GM12878 (cell line): ENCODE measurements at regions not wholly inside any gene's neighbourhood (a gene's known extent, or its start where the extent isn't known, plus 50 kb on each side); places are given as distances from the start of the nearest gene placed in this dataset.

Experiments
- ATAC-seq: fragments of 200-7000 bp; cut with Tn5 transposase; 3 replicates; pipeline ENCODE4 v1.9.1; 2020; ENCODE audit warnings: mild to moderate bottlenecking, moderate library complexity
- BruUV-seq: library from RNA; stranded (reverse); fragments of 400-500 nt; replicated peaks from 2 replicates; lab custom pipeline; 2021; lab: Mats Ljungman, UMichigan
- CTCF ChIA-PET: fragments of 300-600 bp; sonication (Branson Sonifier 250); formaldehyde crosslinking; extraction: SDS; loops from one replicate; lab custom pipeline; 2021; ENCODE audit warnings: inconsistent platforms; lab: Yijun Ruan, JAX
- POLR2A ChIA-PET: fragments of 350-600 bp; formaldehyde crosslinking; extraction: SDS; loops from one replicate; lab custom pipeline; 2021; ENCODE audit warnings: inconsistent platforms; lab: Charles Lee
- RAD21 ChIA-PET: fragments of 300-600 bp; sonication (Branson Sonifier 250); formaldehyde crosslinking; loops from one replicate; lab custom pipeline; 2023; ENCODE audit warnings: antibody characterized with exemption; ENCODE audit not compliant: unreplicated experiment; lab: Charles Lee
- SMC1A ChIA-PET: fragments of 300-600 bp; sonication (Branson Sonifier 250); formaldehyde crosslinking; loops from one replicate; lab custom pipeline; 2023; ENCODE audit not compliant: unreplicated experiment, uncharacterized antibody; lab: Charles Lee
- DNase-seq: peaks from one replicate; pipeline ENCODE4 v3.0.0-alpha.2; 2011; ENCODE audit warnings: low read depth, low spot score
- FAIRE-seq: peaks from 3 replicates; lab custom pipeline; 2011; peaks lifted over from hg19 to GRCh38; lab: Jason Lieb, UNC
- H2AFZ ChIP-seq: 2 replicates; pipeline ENCODE4 v1.6.0; 2011; ENCODE audit warnings: low read depth, low read length, control low read depth; ENCODE audit not compliant: control insufficient read depth
- H3K27ac ChIP-seq: 2 replicates; pipeline ENCODE4 v1.5.1; 2011; ENCODE audit warnings: control low read depth; ENCODE audit not compliant: control insufficient read depth, insufficient read depth
- H3K27me3 ChIP-seq, 2 experiments: replicated peaks in 1 of 2; 2 replicates each; pipeline versions ENCODE4 v1.6.0 to v1.6.1; 2011; ENCODE audit warnings: low read length in 1 of 2; ENCODE audit not compliant: control insufficient read depth in 2 of 2, insufficient read depth in 2 of 2
- H3K36me3 ChIP-seq, 2 experiments: 2 replicates each; pipeline ENCODE4 v1.5.1; 2011; ENCODE audit warnings: low read length in 1 of 2; ENCODE audit not compliant: control insufficient read depth in 2 of 2, insufficient read depth in 2 of 2
- H3K4me1 ChIP-seq: 2 replicates; pipeline ENCODE4 v1.6.1; 2011; ENCODE audit warnings: mild to moderate bottlenecking, low read length, moderate library complexity, mixed read lengths; ENCODE audit not compliant: control insufficient read depth, insufficient read depth
- H3K4me2 ChIP-seq: 2 replicates; pipeline ENCODE4 v1.6.0; 2011; ENCODE audit warnings: control low read depth; ENCODE audit not compliant: control insufficient read depth, insufficient read depth
- H3K4me3 ChIP-seq: fragments of 200-600 bp; sonication (generic); 2 replicates; pipeline ENCODE4 v1.5.1; 2016
- H3K79me2 ChIP-seq: 2 replicates; pipeline ENCODE4 v1.6.0; 2011; ENCODE audit warnings: low read length; ENCODE audit not compliant: control insufficient read depth, insufficient read depth
- H3K9ac ChIP-seq: 2 replicates; pipeline ENCODE4 v1.8.0; 2011; ENCODE audit warnings: low read length, control low read depth, mixed read lengths; ENCODE audit not compliant: control insufficient read depth, insufficient read depth
- H3K9me3 ChIP-seq: replicated peaks from 3 replicates; pipeline ENCODE4 v1.5.1; 2011; ENCODE audit warnings: mild to moderate bottlenecking, low read length; ENCODE audit not compliant: control insufficient read depth, insufficient read depth
- H4K20me1 ChIP-seq: 2 replicates; pipeline ENCODE4 v1.6.0; 2011; ENCODE audit not compliant: control insufficient read depth, insufficient read depth
- CBX3 ChIP-seq: fragments of 200-600 bp; sonication (generic); IDR thresholded peaks from 2 replicates; pipeline ENCODE4 v1.6.1; 2016; ENCODE audit warnings: low read depth, borderline replicate concordance
- CUX1 ChIP-seq: IDR thresholded peaks from 2 replicates; pipeline ENCODE4 v1.6.1; 2012; ENCODE audit warnings: improper control_type of control experiment, low read depth, low read length; ENCODE audit not compliant: insufficient replicate concordance
- GABPA ChIP-seq: IDR thresholded peaks from 2 replicates; pipeline ENCODE4 v1.6.1; 2014; ENCODE audit warnings: antibody characterized with exemption, low read depth, mild to moderate bottlenecking, inconsistent platforms
- HCFC1 ChIP-seq: fragments of 150-350 bp; IDR thresholded peaks from 2 replicates; pipeline ENCODE4 v1.6.1; 2014; ENCODE audit warnings: low read length
- HDGF ChIP-seq: fragments of 450-650 bp; IDR thresholded peaks from 2 replicates; pipeline ENCODE4 v1.6.1; 2016; ENCODE audit warnings: antibody characterized with exemption
- KLF5 ChIP-seq: fragments of 450-650 bp; IDR thresholded peaks from 2 replicates; pipeline ENCODE4 v1.6.1; 2014; ENCODE audit warnings: mild to moderate bottlenecking; ENCODE audit not compliant: partially characterized antibody
- MEF2B ChIP-seq: fragments of 450-650 bp; IDR thresholded peaks from 2 replicates; pipeline ENCODE4 v1.6.1; 2018; ENCODE audit warnings: mild to moderate bottlenecking, moderate library complexity; ENCODE audit not compliant: partially characterized antibody, poor library complexity, severe bottlenecking
- NFIC ChIP-seq: IDR thresholded peaks from 2 replicates; pipeline ENCODE4 v1.6.1; 2012; ENCODE audit warnings: low read depth, mild to moderate bottlenecking, inconsistent platforms, low read length, moderate library complexity
- NFXL1 ChIP-seq: fragments of 450-650 bp; IDR thresholded peaks from 2 replicates; pipeline ENCODE4 v1.6.1; 2017; ENCODE audit warnings: antibody characterized with exemption, mild to moderate bottlenecking, borderline replicate concordance
- PBX3 ChIP-seq: IDR thresholded peaks from 2 replicates; pipeline ENCODE4 v1.6.1; 2011; ENCODE audit warnings: mild to moderate bottlenecking, low read depth, low read length, moderate library complexity; ENCODE audit not compliant: insufficient replicate concordance
- ZBTB40 ChIP-seq: fragments of 450-650 bp; IDR thresholded peaks from 2 replicates; pipeline ENCODE4 v1.6.1; 2016; ENCODE audit warnings: mild to moderate bottlenecking, moderate library complexity, borderline replicate concordance
- ZNF207 ChIP-seq: fragments of 450-650 bp; IDR thresholded peaks from 2 replicates; pipeline ENCODE4 v1.6.1; 2014; ENCODE audit warnings: antibody characterized with exemption, mild to moderate bottlenecking, borderline replicate concordance
- ZNF622 ChIP-seq: fragments of 450-650 bp; IDR thresholded peaks from 2 replicates; pipeline ENCODE4 v1.6.1; 2017; ENCODE audit warnings: mild to moderate bottlenecking, inconsistent platforms
- ZSCAN29 ChIP-seq: fragments of 450-650 bp; IDR thresholded peaks from 2 replicates; pipeline ENCODE4 v1.6.1; 2017; ENCODE audit warnings: mild to moderate bottlenecking, moderate library complexity
- WGBS: methylation state at CpG from one replicate; pipeline ENCODE4 v1.1.6; 2016; ENCODE audit warnings: low lambda C conversion rate; ENCODE audit not compliant: insufficient replicate concordance, insufficient coverage; ENCODE audit errors: missing lambda C conversion rate; 5-methylcytosine and 5-hydroxymethylcytosine counted together
- in situ Hi-C: fragments of 300-500 bp; cut with MboI; formaldehyde crosslinking; loops from 9 replicates; pipeline ENCODE4 v1.14.3; 2018; ENCODE audit warnings: mixed read lengths
- intact Hi-C: fragments of 100-400 bp; cut with micrococcal nuclease; formaldehyde crosslinking; loops from one replicate; pipeline ENCODE4 v1.14.2; 2022; ENCODE audit not compliant: unreplicated experiment

GRCh38 chr2:183993052-183993451 is 605.3 kb upstream of the ZNF804A start (continued):
- no peak for TF ChIP-seq CUX1
- no peak for TF ChIP-seq ZNF622
- TF ChIP-seq ZNF207 = no peak
- TF ChIP-seq PBX3 = no peak
- no peak for TF ChIP-seq CBX3
- TF ChIP-seq NFIC = peak; percentile 56; the same call in 1 of the 2 replicates

GRCh38 chr2:183995632-183996031 is 602.7 kb upstream of the ZNF804A start:
- Histone ChIP-seq H3K9ac (no peak overlapping the region), H3K36me3 (no peaks in the 10 kb centered on the region), H3K4me3 (no peak overlapping the region), H3K79me2 (no peaks in the 10 kb centered on the region), H3K9me3 (no peaks in the 10 kb centered on the region; the same call in 2 of the 3 replicates), H4K20me1 (no peaks in the 10 kb centered on the region), H3K27ac (no peak overlapping the region), H3K4me1 (peaks cover 40% of the 10 kb centered on the region), H3K27me3 (no peaks in the 10 kb centered on the region), H2AFZ (no peak overlapping the region), H3K4me2 (no peak overlapping the region)
- no peak for DNase-seq
- RAD21 ChIA-PET = no interaction called here
- SMC1A ChIA-PET = interaction anchor here (1.5 kb wide), 1 partner anchor 14 kb away, joined by 6 read pairs; no protein-coding TSS in a partner anchor
- intact Hi-C loops (no loop called here), in situ Hi-C loops (no loop called here)
- FAIRE-seq = no peak
- no TSS peak for BruUV-seq
- POLR2A ChIA-PET = no interaction called here
- CTCF ChIA-PET = no interaction called here
- ATAC-seq = no peak
- 21% methylated on average over 2 of the region's 2 CpGs for WGBS
- TF ChIP-seq ZNF207 (no peak), GABPA (no peak), HCFC1 (no peak), HDGF (no peak), KLF5 (no peak), NFXL1 (no peak), ZSCAN29 (no peak), MEF2B (no peak), ZBTB40 (no peak)
